GM10266 (cell line): ENCODE measurements at regions not wholly inside any gene's neighbourhood (a gene's known extent, or its start where the extent isn't known, plus 50 kb on each side); places are given as distances from the start of the nearest gene placed in this dataset.

Source experiments
- DNase-seq: peaks from one replicate; pipeline ENCODE4 v3.0.0; 2012; ENCODE audit errors: extremely low spot score
- TF ChIP-seq, protein P1 (sequence below): IDR thresholded peaks from 2 replicates; pipeline ENCODE4 v1.5.1; 2012; ENCODE audit warnings: mild to moderate bottlenecking, low read depth; ENCODE audit not compliant: control insufficient read depth, insufficient read depth; ENCODE audit errors: missing control alignments

DNA sequence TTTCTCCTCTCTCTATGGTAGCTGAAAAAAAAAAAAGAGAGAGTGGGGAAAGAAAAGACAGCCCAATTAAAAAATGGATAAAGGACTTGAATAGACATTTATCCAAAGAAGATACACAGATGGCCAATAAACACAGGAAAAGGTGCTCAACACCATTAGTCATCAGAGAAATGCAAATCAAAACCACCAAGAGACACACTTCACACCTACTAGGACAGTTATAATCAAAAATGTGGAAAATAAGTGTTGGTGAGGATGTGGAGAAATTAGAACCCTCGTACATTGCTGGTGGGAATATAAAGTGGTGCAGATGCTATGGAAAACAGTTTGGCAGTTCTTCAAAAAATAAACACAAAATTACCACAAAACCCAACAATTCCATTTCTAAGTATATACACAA, 172.4 kb upstream of the GRIN2B start:
- no peak for DNase-seq
- TF ChIP-seq, protein P1, sequence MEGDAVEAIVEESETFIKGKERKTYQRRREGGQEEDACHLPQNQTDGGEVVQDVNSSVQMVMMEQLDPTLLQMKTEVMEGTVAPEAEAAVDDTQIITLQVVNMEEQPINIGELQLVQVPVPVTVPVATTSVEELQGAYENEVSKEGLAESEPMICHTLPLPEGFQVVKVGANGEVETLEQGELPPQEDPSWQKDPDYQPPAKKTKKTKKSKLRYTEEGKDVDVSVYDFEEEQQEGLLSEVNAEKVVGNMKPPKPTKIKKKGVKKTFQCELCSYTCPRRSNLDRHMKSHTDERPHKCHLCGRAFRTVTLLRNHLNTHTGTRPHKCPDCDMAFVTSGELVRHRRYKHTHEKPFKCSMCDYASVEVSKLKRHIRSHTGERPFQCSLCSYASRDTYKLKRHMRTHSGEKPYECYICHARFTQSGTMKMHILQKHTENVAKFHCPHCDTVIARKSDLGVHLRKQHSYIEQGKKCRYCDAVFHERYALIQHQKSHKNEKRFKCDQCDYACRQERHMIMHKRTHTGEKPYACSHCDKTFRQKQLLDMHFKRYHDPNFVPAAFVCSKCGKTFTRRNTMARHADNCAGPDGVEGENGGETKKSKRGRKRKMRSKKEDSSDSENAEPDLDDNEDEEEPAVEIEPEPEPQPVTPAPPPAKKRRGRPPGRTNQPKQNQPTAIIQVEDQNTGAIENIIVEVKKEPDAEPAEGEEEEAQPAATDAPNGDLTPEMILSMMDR: no peak

DNA sequence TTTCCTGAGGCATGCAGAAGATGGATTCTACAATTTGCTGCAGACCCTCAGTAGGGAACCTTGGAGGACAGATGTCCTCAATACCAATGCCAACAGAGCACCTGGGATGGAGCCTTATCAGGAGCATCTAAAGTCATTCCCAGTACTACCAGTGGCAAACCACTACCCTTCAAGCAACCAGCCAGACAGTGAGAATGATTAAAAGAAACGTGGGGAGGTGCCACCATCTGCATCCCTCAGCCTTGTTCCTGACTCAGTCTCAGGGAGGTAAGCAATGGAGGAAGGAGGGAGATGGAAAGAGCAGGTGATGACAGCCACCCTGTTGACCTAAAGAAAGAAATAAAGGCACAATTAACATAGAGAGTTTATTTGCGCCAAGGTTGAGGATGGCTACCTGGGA, 175.2 kb upstream of the GRIN2B start:
- TF ChIP-seq, protein P1: no peak
- DNase-seq: no peak

DNA sequence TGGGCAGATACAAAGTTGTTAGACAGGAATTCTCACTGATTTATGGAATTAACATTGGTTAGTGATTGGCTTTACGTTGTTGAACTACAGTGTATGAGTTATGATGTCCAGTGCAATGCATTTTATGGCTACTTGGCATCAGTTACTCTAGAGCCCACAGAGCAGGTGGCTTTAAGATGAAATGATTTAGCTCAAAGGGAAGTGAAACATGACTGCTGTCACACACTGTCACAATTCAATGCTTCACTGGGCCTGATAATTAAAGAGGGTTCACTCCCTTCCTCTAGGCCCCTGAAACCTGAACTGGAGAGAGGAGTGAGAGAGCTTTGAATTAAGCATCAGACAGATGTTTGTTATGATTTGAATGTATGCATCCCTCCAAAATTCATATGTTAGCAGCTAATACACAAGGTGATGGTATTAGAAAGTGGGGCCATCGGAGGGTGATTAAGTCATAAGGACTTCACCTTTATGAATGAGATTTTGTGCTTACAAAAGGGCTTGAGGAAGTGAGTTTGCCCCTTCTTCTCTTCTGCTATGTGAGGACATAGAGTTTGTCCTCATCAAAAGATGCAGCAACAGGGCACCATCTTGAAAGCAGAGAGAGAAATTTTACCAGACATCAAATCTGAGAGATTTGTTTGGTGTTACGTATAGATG, 175.8 kb upstream of the GRIN2B start:
- peak; percentile 77 for DNase-seq

DNA sequence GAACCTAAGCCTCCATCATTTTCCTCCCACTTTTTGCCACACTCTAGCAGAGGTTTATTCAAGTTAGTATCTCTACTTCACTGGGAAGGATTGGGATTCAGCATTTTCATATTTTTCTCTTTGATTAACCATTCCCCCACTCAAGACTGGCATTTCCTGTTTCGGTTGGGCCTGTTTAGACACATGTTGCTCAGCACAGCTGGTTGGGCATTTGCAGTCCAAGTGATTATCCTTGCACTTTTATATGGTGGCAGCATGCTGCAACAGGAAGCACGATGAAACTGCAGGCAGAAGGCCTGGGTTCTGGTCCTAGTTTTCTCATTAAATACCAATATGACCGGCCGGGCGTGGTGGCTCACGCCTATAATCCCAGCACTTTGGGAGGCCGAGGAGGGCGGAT, 182.9 kb upstream of the GRIN2B start:
- TF ChIP-seq, protein P1: no peak
- DNase-seq: no peak

More for the DNA sequence above, 175.8 kb upstream of the GRIN2B start:
- TF ChIP-seq, protein P1: no peak

GRCh38 chr12:14167005-14167628, 185.7 kb upstream of the GRIN2B start:
- peak; percentile 63 for DNase-seq
- TF ChIP-seq, protein P1: peak; percentile 94

GRCh38 chr12:14169281-14169680, 187.9 kb upstream of the GRIN2B start:
- no peak for DNase-seq
- TF ChIP-seq, protein P1: no peak

GRCh38 chr12:14171106-14171505, 189.7 kb upstream of the GRIN2B start:
- TF ChIP-seq, protein P1: no peak
- peak; percentile 55 for DNase-seq
